ENCODE measurements at regions not wholly inside any gene's neighbourhood (a gene's known extent, or its start where the extent isn't known, plus 50 kb on each side); places are given as distances from the start of the nearest gene placed in this dataset.

GRCh38 chr2:120596990-120597594, 138.6 kb upstream of the GLI2 start:
- DNase-seq: no peak

GRCh38 chr2:120597595-120598193, 138.0 kb upstream of the GLI2 start:
- DNase-seq: no peak

- no peak for DNase-seq
Observed at GRCh38 chr2:120598416-120598815, 137.3 kb upstream of the GLI2 start.

GRCh38 chr2:120599072-120599471, 136.6 kb upstream of the GLI2 start:
- DNase-seq: no peak

- DNase-seq: no peak
Observed at GRCh38 chr2:120599656-120600055, 136.0 kb upstream of the GLI2 start.

GRCh38 chr2:120600335-120600734, 135.3 kb upstream of the GLI2 start:
- DNase-seq: no peak

GRCh38 chr2:120600786-120601185, 134.9 kb upstream of the GLI2 start:
- DNase-seq: no peak

- DNase-seq: no peak
Observed at GRCh38 chr2:120601566-120601965, 134.1 kb upstream of the GLI2 start.

GRCh38 chr2:120602251-120602650, 133.4 kb upstream of the GLI2 start:
- DNase-seq: no peak

GRCh38 chr2:120604767-120605166, 130.9 kb upstream of the GLI2 start:
- no peak for DNase-seq

GRCh38 chr2:120605231-120605935, 130.3 kb upstream of the GLI2 start:
- DNase-seq: no peak

- DNase-seq: no peak
Observed at GRCh38 chr2:120606280-120606679, 129.4 kb upstream of the GLI2 start.

- no peak for DNase-seq
Observed at GRCh38 chr2:120606931-120607330, 128.7 kb upstream of the GLI2 start.

- no peak for DNase-seq
Observed at GRCh38 chr2:120607506-120607905, 128.2 kb upstream of the GLI2 start.

- no peak for DNase-seq
Observed at GRCh38 chr2:120607996-120608395, 127.7 kb upstream of the GLI2 start.

GRCh38 chr2:120609826-120610395, 125.8 kb upstream of the GLI2 start:
- no peak for DNase-seq

- no peak for DNase-seq
Observed at GRCh38 chr2:120611016-120611415, 124.7 kb upstream of the GLI2 start.

GRCh38 chr2:120611961-120612360, 123.7 kb upstream of the GLI2 start:
- DNase-seq: no peak

GRCh38 chr2:120612471-120612870, 123.2 kb upstream of the GLI2 start:
- DNase-seq: no peak

GRCh38 chr2:120612931-120613330, 122.7 kb upstream of the GLI2 start:
- no peak for DNase-seq

- no peak for DNase-seq
Observed at GRCh38 chr2:120613742-120614571, 121.7 kb upstream of the GLI2 start.

GRCh38 chr2:120614901-120615300, 120.8 kb upstream of the GLI2 start:
- DNase-seq: no peak

GRCh38 chr2:120616261-120616660, 119.4 kb upstream of the GLI2 start:
- DNase-seq: no peak
